Right lobe of liver (tissue), 4 donors: ENCODE measurements at regions not wholly inside any gene's neighbourhood (a gene's known extent, or its start where the extent isn't known, plus 50 kb on each side); places are given as distances from the start of the nearest gene placed in this dataset.

Experiments used
- POLR2A ChIP-seq: fragments of 450-650 bp; IDR thresholded peaks from one replicate; pipeline ENCODE4 v1.6.1; 2017; ENCODE audit warnings: antibody characterized with exemption, mild to moderate bottlenecking
- TF ChIP-seq, protein P1 (sequence below), 4 donors: fragments of 200-600 bp in 3 of 4; fragments of 450-650 bp in 1 of 4; IDR thresholded peaks; one replicate each; pipeline versions ENCODE4 v1.5.1 to v1.8.0; 2016 to 2022; ENCODE audit warnings: antibody characterized with exemption in 4 of 4, mild to moderate bottlenecking in 2 of 4
- donor health status: DM: no; HTN: no; CAD: no.
- donor health status: DM: no; HTN: no; CAD: no.
- donor health status: DM: no; HTN: yes; CAD: no.

- TF ChIP-seq, protein P1, sequence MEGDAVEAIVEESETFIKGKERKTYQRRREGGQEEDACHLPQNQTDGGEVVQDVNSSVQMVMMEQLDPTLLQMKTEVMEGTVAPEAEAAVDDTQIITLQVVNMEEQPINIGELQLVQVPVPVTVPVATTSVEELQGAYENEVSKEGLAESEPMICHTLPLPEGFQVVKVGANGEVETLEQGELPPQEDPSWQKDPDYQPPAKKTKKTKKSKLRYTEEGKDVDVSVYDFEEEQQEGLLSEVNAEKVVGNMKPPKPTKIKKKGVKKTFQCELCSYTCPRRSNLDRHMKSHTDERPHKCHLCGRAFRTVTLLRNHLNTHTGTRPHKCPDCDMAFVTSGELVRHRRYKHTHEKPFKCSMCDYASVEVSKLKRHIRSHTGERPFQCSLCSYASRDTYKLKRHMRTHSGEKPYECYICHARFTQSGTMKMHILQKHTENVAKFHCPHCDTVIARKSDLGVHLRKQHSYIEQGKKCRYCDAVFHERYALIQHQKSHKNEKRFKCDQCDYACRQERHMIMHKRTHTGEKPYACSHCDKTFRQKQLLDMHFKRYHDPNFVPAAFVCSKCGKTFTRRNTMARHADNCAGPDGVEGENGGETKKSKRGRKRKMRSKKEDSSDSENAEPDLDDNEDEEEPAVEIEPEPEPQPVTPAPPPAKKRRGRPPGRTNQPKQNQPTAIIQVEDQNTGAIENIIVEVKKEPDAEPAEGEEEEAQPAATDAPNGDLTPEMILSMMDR (IDR thresholded peaks at IDR 0.05) = no peak
- no peak for TF ChIP-seq POLR2A
Measured at GRCh38 chr14:97757491-97757890, 960.3 kb downstream of the VRK1 start.
